ENCODE measurements at regions not wholly inside any gene's neighbourhood (a gene's known extent, or its start where the extent isn't known, plus 50 kb on each side); places are given as distances from the start of the nearest gene placed in this dataset.

- in situ Hi-C loops (cut with HindIII; ENCODE audit: low pct_unique_long_range_greater_than_20kb, low sequenced_read_pairs): no loop called here
- Histone ChIP-seq H3K27ac (ENCODE audit: low read length) (no peak overlapping the region), H3K9me3 (ENCODE audit: control insufficient read depth, insufficient read depth, low read depth, low read length) (no peaks in the 10 kb centered on the region), H3K4me1 (ENCODE audit: control insufficient read depth, insufficient read depth, low read length) (no peaks in the 10 kb centered on the region), H3K27me3 (ENCODE audit: control insufficient read depth, insufficient read depth, low read length) (no peaks in the 10 kb centered on the region), H3K36me3 (ENCODE audit: control insufficient read depth, insufficient read depth, low read length) (no peaks in the 10 kb centered on the region), H3K4me3 (ENCODE audit: low read depth in 2 of 2, low read length in 2 of 2) (no peak overlapping the region)
- POLR2A ChIA-PET: no interaction called here
- intact Hi-C loops (cut with micrococcal nuclease; ENCODE audit: unreplicated experiment): no loop called here
- BruUV-seq (replicated peaks): no TSS peak
- TF ChIP-seq REST (IDR thresholded peaks at IDR 0.05; ENCODE audit: insufficient read depth in 1 of 2, low read depth in 2 of 2, low read length in 1 of 2): no peak
- TF ChIP-seq SIN3A (IDR thresholded peaks at IDR 0.05; ENCODE audit: borderline replicate concordance, insufficient read depth, low read depth, low read length): no peak
- TF ChIP-seq TCF7L2 (IDR thresholded peaks at IDR 0.05; ENCODE audit: low read depth, low read length): no peak
- no peak for TF ChIP-seq CTCF (IDR thresholded peaks at IDR 0.05)
- TF ChIP-seq POLR2AphosphoS5 (IDR thresholded peaks at IDR 0.05; ENCODE audit: low read depth, low read length): no peak
- ATAC-seq (no peak), DNase-seq (ENCODE audit: low read depth, low spot score) (no peak)
- CTCF ChIA-PET: no interaction called here
These were observed 425.8 kb downstream of the CHL1 start for GRCh38 chr3:622314-622713.

GRCh38 chr3:623914-624545 is 427.5 kb downstream of the CHL1 start:
- POLR2A ChIA-PET: no interaction called here
- Histone ChIP-seq H3K9me3 (ENCODE audit: control insufficient read depth, insufficient read depth, low read depth, low read length) (no peaks in the 10 kb centered on the region), H3K27me3 (ENCODE audit: control insufficient read depth, insufficient read depth, low read length) (no peaks in the 10 kb centered on the region), H3K4me1 (ENCODE audit: control insufficient read depth, insufficient read depth, low read length) (no peaks in the 10 kb centered on the region), H3K4me3 (ENCODE audit: low read depth in 2 of 2, low read length in 2 of 2) (no peak overlapping the region), H3K27ac (ENCODE audit: low read length) (no peak overlapping the region), H3K36me3 (ENCODE audit: control insufficient read depth, insufficient read depth, low read length) (no peaks in the 10 kb centered on the region)
- intact Hi-C loops (cut with micrococcal nuclease; ENCODE audit: unreplicated experiment): no loop called here
- CTCF ChIA-PET: no interaction called here
- no TSS peak for BruUV-seq (replicated peaks)
- TF ChIP-seq CTCF (IDR thresholded peaks at IDR 0.05): no peak
- no peak for TF ChIP-seq SIN3A (IDR thresholded peaks at IDR 0.05; ENCODE audit: borderline replicate concordance, insufficient read depth, low read depth, low read length)
- TF ChIP-seq POLR2AphosphoS5 (IDR thresholded peaks at IDR 0.05; ENCODE audit: low read depth, low read length): no peak
- no peak for TF ChIP-seq TCF7L2 (IDR thresholded peaks at IDR 0.05; ENCODE audit: low read depth, low read length)
- TF ChIP-seq REST (IDR thresholded peaks at IDR 0.05; ENCODE audit: insufficient read depth in 1 of 2, low read depth in 2 of 2, low read length in 1 of 2): no peak
- in situ Hi-C loops (cut with HindIII; ENCODE audit: low pct_unique_long_range_greater_than_20kb, low sequenced_read_pairs): no loop called here
- no peak for ATAC-seq
- no peak for DNase-seq (ENCODE audit: low read depth, low spot score)
